NB4 (cell line): ENCODE measurements at regions not wholly inside any gene's neighbourhood (a gene's known extent, or its start where the extent isn't known, plus 50 kb on each side); places are given as distances from the start of the nearest gene placed in this dataset.
"Not testable (repeated sequence)": the region's sequence is repeated elsewhere in the genome, so short reads cannot be mapped to it uniquely, and the experiment has no call there.

Experiments used
- POLR2A ChIP-seq: IDR thresholded peaks from 2 replicates; pipeline ENCODE4 v1.6.1; 2011; ENCODE audit warnings: mild to moderate bottlenecking; ENCODE audit not compliant: insufficient read length; ENCODE audit errors: extremely low read depth
- TF ChIP-seq, protein P1 (sequence below): IDR thresholded peaks from one replicate; pipeline ENCODE4 v1.5.1; 2012; ENCODE audit warnings: low read depth, low read length
- TF ChIP-seq, protein P2 (sequence below): IDR thresholded peaks from 2 replicates; pipeline ENCODE4 v1.6.1; 2011; ENCODE audit warnings: low read depth, low read length

DNA sequence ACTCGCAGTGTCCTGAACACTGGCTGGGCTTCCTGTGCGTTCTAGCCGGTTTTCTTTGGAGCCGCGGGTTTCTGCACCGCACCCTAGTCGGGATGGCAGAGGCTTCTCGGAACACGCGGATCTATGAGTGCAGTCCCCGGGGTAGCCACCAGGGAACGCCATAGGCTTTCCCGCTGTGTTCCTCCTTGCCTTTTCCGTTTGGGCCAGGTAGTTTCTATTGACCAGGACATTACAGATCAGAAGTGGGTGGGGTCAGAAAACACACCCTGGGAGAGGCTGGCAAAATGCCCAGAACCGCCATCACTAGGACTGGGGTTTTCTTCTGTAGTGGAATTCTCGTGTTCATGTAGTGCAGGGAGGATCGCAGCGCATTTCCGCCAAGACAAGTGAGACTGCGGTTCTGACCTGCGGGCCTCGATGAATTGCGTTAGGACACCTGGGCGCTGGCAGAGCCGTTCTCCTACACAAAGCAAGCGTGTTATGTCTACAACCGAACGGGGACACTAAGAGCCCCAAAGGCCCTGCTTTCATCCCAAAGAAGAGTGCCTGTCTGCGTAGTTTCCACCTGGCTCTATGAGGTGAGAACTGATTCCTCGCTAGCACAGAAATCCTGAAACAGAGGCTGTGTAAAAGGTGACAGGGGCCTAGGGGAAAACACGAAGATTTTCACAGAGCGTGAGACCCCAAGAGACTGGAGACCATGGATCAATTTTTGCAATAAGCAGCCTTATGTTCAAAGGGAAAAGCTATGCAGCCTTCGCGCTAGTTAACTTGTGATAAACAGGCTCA lies 121.5 kb downstream of the PPIAL4G start:
- TF ChIP-seq, protein P1, sequence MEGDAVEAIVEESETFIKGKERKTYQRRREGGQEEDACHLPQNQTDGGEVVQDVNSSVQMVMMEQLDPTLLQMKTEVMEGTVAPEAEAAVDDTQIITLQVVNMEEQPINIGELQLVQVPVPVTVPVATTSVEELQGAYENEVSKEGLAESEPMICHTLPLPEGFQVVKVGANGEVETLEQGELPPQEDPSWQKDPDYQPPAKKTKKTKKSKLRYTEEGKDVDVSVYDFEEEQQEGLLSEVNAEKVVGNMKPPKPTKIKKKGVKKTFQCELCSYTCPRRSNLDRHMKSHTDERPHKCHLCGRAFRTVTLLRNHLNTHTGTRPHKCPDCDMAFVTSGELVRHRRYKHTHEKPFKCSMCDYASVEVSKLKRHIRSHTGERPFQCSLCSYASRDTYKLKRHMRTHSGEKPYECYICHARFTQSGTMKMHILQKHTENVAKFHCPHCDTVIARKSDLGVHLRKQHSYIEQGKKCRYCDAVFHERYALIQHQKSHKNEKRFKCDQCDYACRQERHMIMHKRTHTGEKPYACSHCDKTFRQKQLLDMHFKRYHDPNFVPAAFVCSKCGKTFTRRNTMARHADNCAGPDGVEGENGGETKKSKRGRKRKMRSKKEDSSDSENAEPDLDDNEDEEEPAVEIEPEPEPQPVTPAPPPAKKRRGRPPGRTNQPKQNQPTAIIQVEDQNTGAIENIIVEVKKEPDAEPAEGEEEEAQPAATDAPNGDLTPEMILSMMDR, result not testable (repeated sequence)
- TF ChIP-seq POLR2A, result not testable (repeated sequence)
- TF ChIP-seq, protein P2, sequence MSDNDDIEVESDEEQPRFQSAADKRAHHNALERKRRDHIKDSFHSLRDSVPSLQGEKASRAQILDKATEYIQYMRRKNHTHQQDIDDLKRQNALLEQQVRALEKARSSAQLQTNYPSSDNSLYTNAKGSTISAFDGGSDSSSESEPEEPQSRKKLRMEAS, result not testable (repeated sequence)
